HCT116 (cell line): ENCODE measurements at regions not wholly inside any gene's neighbourhood (a gene's known extent, or its start where the extent isn't known, plus 50 kb on each side); places are given as distances from the start of the nearest gene placed in this dataset.

ENCODE experiments used
- ATAC-seq: fragments of 200-7000 bp; cut with Tn5 transposase; 2 replicates; pipeline ENCODE4 v1.9.1; 2020; ENCODE audit warnings: mild to moderate bottlenecking, moderate library complexity
- BruUV-seq: library from RNA; stranded (reverse); fragments of 400-500 nt; replicated peaks from 2 replicates; lab custom pipeline; 2021; lab: Mats Ljungman, UMichigan
- CTCF ChIA-PET: fragments of 300-600 bp; sonication (Branson Sonifier 250); formaldehyde crosslinking; loops from one replicate; lab custom pipeline; 2021; ENCODE audit warnings: antibody characterized with exemption; lab: Charles Lee
- POLR2A ChIA-PET: fragments of 300-600, 350-600 bp; sonication (Branson Sonifier 250); formaldehyde crosslinking; loops from one replicate; lab custom pipeline; 2021; ENCODE audit warnings: antibody characterized with exemption; lab: Charles Lee
- RAD21 ChIA-PET, 2 experiments: fragments of 300-600 bp; sonication (Branson Sonifier 250); formaldehyde crosslinking; loops; one replicate each; lab custom pipeline; 2023; ENCODE audit warnings: low total read pairs in 2 of 2; ENCODE audit not compliant: uncharacterized antibody in 2 of 2, unreplicated experiment in 2 of 2, low non-redundant PET in 1 of 2; lab: Charles Lee
- DNase-seq: peaks from one replicate; pipeline ENCODE4 v3.0.0-alpha.2; 2010; ENCODE audit warnings: low read depth, low spot score
- H2AFZ ChIP-seq: fragments of 200-600 bp; shearing (Covaris generic), sonication (generic); 2 replicates; pipeline ENCODE4 v1.6.1; 2017; ENCODE audit warnings: low read depth, mixed run types, mixed read lengths, antibody characterized with exemption, low read length; ENCODE audit not compliant: poor library complexity, severe bottlenecking
- H3K27ac ChIP-seq: 2 replicates; pipeline ENCODE4 v1.5.1; 2012; ENCODE audit warnings: low read depth, low read length
- H3K27me3 ChIP-seq: fragments of 200-600 bp; sonication (generic); 2 replicates; pipeline ENCODE4 v1.6.1; 2016; ENCODE audit warnings: mixed run types, low read length, mixed read lengths; ENCODE audit not compliant: insufficient read depth
- H3K36me3 ChIP-seq, 2 experiments: fragments of 200-500 bp in 1 of 2; fragments of 200-600 bp in 1 of 2; sonication (Bioruptor generic) in 1 of 2; sonication (generic) in 1 of 2; 2 replicates each; pipeline versions ENCODE4 v1.5.1 to v1.6.1; 2014 to 2016; ENCODE audit warnings: low read length in 2 of 2, inconsistent platforms in 1 of 2, mixed read lengths in 1 of 2, mixed run types in 1 of 2; ENCODE audit not compliant: insufficient read depth in 2 of 2, control insufficient read depth in 1 of 2
- H3K4me1 ChIP-seq, 2 experiments: fragments of 200-600 bp in 1 of 2; sonication (generic) in 1 of 2; 2 replicates each; pipeline versions ENCODE4 v1.5.1 to v1.6.1; 2012 to 2017; ENCODE audit warnings: low read length in 2 of 2, inconsistent platforms in 1 of 2, mild to moderate bottlenecking in 1 of 2, mixed read lengths in 1 of 2, mixed run types in 1 of 2, moderate library complexity in 1 of 2; ENCODE audit not compliant: insufficient read depth in 2 of 2, control insufficient read depth in 1 of 2
- H3K4me2 ChIP-seq: fragments of 200-600 bp; sonication (generic); 2 replicates; pipeline ENCODE4 v1.6.1; 2017; ENCODE audit warnings: mixed run types, low read length, mixed read lengths
- H3K4me3 ChIP-seq, 2 experiments: fragments of 200-600 bp in 1 of 2; sonication (generic) in 1 of 2; replicated peaks in 1 of 2; 2 replicates each; pipeline ENCODE4 v1.5.1; 2011 to 2016; ENCODE audit warnings: low read length in 2 of 2, control low read depth in 1 of 2, low read depth in 1 of 2, mild to moderate bottlenecking in 1 of 2, mixed read lengths in 1 of 2, mixed run types in 1 of 2
- H3K79me2 ChIP-seq: fragments of 200-600 bp; sonication (generic); 2 replicates; pipeline ENCODE4 v1.6.1; 2017; ENCODE audit warnings: mild to moderate bottlenecking, mixed run types, low read length, moderate library complexity, mixed read lengths; ENCODE audit not compliant: insufficient read depth
- H3K9ac ChIP-seq: fragments of 200-600 bp; sonication (generic); 2 replicates; pipeline ENCODE4 v1.6.1; 2016; ENCODE audit warnings: low read length, mixed read lengths
- H3K9me2 ChIP-seq: fragments of 200-600 bp; sonication (generic), shearing (Covaris generic); 2 replicates; pipeline ENCODE4 v1.6.1; 2017; ENCODE audit warnings: mixed run types, mild to moderate bottlenecking, moderate library complexity; ENCODE audit not compliant: insufficient read depth
- H3K9me3 ChIP-seq, 2 experiments: fragments of 200-500 bp in 1 of 2; fragments of 200-600 bp in 1 of 2; sonication (Bioruptor generic) in 1 of 2; sonication (generic) in 1 of 2; 2 replicates each; pipeline ENCODE4 v1.6.1; 2014 to 2017; ENCODE audit warnings: low read length in 2 of 2, mixed read lengths in 2 of 2, inconsistent platforms in 1 of 2, low read depth in 1 of 2, mild to moderate bottlenecking in 1 of 2, mixed run types in 1 of 2, moderate library complexity in 1 of 2; ENCODE audit not compliant: control insufficient read depth in 1 of 2, insufficient read depth in 1 of 2
- H4K20me1 ChIP-seq: fragments of 200-600 bp; sonication (generic), shearing (Covaris generic); 2 replicates; pipeline ENCODE4 v1.6.1; 2017; ENCODE audit warnings: mixed run types, mild to moderate bottlenecking, moderate library complexity; ENCODE audit not compliant: insufficient read depth
- CBX3 ChIP-seq: IDR thresholded peaks from 2 replicates; pipeline ENCODE4 v1.6.1; 2012; ENCODE audit warnings: low read depth
- EGR1 ChIP-seq: IDR thresholded peaks from 2 replicates; pipeline ENCODE4 v1.6.1; 2012; ENCODE audit warnings: low read depth
- ELF1 ChIP-seq: IDR thresholded peaks from 2 replicates; pipeline ENCODE4 v1.6.1; 2012; ENCODE audit warnings: low read depth, borderline replicate concordance
- EZH2 ChIP-seq: fragments of 200-600 bp; sonication (generic); IDR thresholded peaks from 2 replicates; pipeline ENCODE4 v1.6.1; 2017; ENCODE audit warnings: antibody characterized with exemption, mixed run types
- EZH2phosphoT487 ChIP-seq: fragments of 200-600 bp; IDR thresholded peaks from 2 replicates; pipeline ENCODE4 v1.6.1; 2018; ENCODE audit warnings: antibody characterized with exemption, borderline replicate concordance
- FOSL1 ChIP-seq: IDR thresholded peaks from 2 replicates; pipeline ENCODE4 v1.6.1; 2012; ENCODE audit warnings: low read depth
- JUND ChIP-seq: IDR thresholded peaks from 2 replicates; pipeline ENCODE4 v1.6.1; 2012
- POLR2A ChIP-seq: IDR thresholded peaks from 2 replicates; pipeline ENCODE4 v1.7.0; 2011; ENCODE audit warnings: borderline replicate concordance; ENCODE audit not compliant: insufficient read depth, insufficient read length; ENCODE audit errors: extremely low read depth
- POLR2AphosphoS5 ChIP-seq: IDR thresholded peaks from 2 replicates; pipeline ENCODE4 v1.6.1; 2011; ENCODE audit warnings: mild to moderate bottlenecking, low read depth, low read length, moderate library complexity
- RAD21 ChIP-seq: IDR thresholded peaks from 2 replicates; pipeline ENCODE4 v1.6.1; 2012; ENCODE audit warnings: low read depth, mild to moderate bottlenecking
- SIN3A ChIP-seq: IDR thresholded peaks from 2 replicates; pipeline ENCODE4 v1.6.1; 2012; ENCODE audit warnings: low read depth
- SP1 ChIP-seq: IDR thresholded peaks from 2 replicates; pipeline ENCODE4 v1.6.1; 2012; ENCODE audit warnings: low read depth
- SRF ChIP-seq: IDR thresholded peaks from 2 replicates; pipeline ENCODE4 v1.6.1; 2012; ENCODE audit warnings: low read depth
- TCF7L2 ChIP-seq: IDR thresholded peaks from 2 replicates; pipeline ENCODE4 v1.7.0; 2011; ENCODE audit warnings: borderline replicate concordance, inconsistent platforms; ENCODE audit not compliant: insufficient read depth, insufficient read length; ENCODE audit errors: extremely low read depth
- YY1 ChIP-seq: IDR thresholded peaks from 2 replicates; pipeline ENCODE4 v1.6.1; 2011; ENCODE audit warnings: low read length, low read depth, moderate library complexity, mild to moderate bottlenecking; ENCODE audit not compliant: insufficient replicate concordance; ENCODE audit errors: extremely low read depth
- ZFX ChIP-seq: fragments of 450-650 bp; IDR thresholded peaks from 2 replicates; pipeline ENCODE4 v1.6.1; 2017
- ZNF274 ChIP-seq: fragments of 200-500 bp; sonication (Bioruptor generic); IDR thresholded peaks from 2 replicates; pipeline ENCODE4 v1.6.1; 2014; ENCODE audit warnings: mild to moderate bottlenecking, low read depth, low read length, inconsistent platforms
- intact Hi-C: fragments of 100-400 bp; cut with micrococcal nuclease; formaldehyde crosslinking; loops from 2 replicates; pipeline ENCODE4 v1.10.0; 2022
- TF ChIP-seq, protein P1 (sequence below), 3 experiments: fragments of 200-600 bp in 1 of 3; sonication (generic) in 1 of 3; IDR thresholded peaks in 2 of 3; conservative IDR thresholded peaks in 1 of 3; 2 replicates each; pipeline ENCODE4 v1.5.1; 2012 to 2017; ENCODE audit warnings: low read depth in 2 of 3, low read length in 2 of 3, antibody characterized with exemption in 1 of 3, borderline replicate concordance in 1 of 3, control low read depth in 1 of 3, mild to moderate bottlenecking in 1 of 3, mixed read lengths in 1 of 3, mixed run types in 1 of 3, moderate library complexity in 1 of 3; ENCODE audit not compliant: insufficient read depth in 1 of 3
- TF ChIP-seq, protein P2 (sequence below): IDR thresholded peaks from 2 replicates; pipeline ENCODE4 v1.6.1; 2011; ENCODE audit warnings: mild to moderate bottlenecking, low read length, moderate library complexity; ENCODE audit not compliant: insufficient replicate concordance; ENCODE audit errors: extremely low read depth

DNA sequence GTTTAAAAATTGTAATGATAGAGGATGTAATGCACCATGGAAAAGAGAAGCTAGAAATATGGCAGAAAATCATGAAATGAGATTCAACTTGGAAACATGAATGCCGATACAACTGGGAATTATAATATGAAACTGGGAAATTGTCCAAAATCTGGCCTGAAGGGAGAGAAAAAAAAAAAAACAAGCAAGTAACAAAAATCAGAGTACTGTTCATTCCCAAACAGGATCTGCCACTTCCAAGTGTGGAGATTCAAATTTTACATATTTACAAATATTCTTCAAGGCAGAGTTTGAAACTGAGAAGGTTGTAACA lies 56.6 kb upstream of the MOCS2 start:
- no peaks in the 10 kb centered on the region for H4K20me1 ChIP-seq
- no peaks in the 10 kb centered on the region for H3K79me2 ChIP-seq
- ATAC-seq (no peak), DNase-seq (no peak)
- no peak overlapping the region for H3K27ac ChIP-seq
- CTCF ChIA-PET: no interaction called here
- RAD21 ChIA-PET: no interaction called here
- TF ChIP-seq ELF1: no peak
- no peak for TF ChIP-seq RAD21
- TF ChIP-seq EGR1: no peak
- no peak for TF ChIP-seq JUND
- TF ChIP-seq, protein P1, sequence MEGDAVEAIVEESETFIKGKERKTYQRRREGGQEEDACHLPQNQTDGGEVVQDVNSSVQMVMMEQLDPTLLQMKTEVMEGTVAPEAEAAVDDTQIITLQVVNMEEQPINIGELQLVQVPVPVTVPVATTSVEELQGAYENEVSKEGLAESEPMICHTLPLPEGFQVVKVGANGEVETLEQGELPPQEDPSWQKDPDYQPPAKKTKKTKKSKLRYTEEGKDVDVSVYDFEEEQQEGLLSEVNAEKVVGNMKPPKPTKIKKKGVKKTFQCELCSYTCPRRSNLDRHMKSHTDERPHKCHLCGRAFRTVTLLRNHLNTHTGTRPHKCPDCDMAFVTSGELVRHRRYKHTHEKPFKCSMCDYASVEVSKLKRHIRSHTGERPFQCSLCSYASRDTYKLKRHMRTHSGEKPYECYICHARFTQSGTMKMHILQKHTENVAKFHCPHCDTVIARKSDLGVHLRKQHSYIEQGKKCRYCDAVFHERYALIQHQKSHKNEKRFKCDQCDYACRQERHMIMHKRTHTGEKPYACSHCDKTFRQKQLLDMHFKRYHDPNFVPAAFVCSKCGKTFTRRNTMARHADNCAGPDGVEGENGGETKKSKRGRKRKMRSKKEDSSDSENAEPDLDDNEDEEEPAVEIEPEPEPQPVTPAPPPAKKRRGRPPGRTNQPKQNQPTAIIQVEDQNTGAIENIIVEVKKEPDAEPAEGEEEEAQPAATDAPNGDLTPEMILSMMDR (IDR thresholded peaks at IDR 0.05 in 2 of 3, conservative IDR thresholded peaks at IDR 0.05 in 1 of 3; ENCODE audit: borderline replicate concordance in 1 of 3, insufficient read depth in 1 of 3, low read depth in 2 of 3, low read length in 2 of 3): no peak
- TF ChIP-seq TCF7L2: no peak
- no peak for TF ChIP-seq ZNF274
- TF ChIP-seq, protein P2, sequence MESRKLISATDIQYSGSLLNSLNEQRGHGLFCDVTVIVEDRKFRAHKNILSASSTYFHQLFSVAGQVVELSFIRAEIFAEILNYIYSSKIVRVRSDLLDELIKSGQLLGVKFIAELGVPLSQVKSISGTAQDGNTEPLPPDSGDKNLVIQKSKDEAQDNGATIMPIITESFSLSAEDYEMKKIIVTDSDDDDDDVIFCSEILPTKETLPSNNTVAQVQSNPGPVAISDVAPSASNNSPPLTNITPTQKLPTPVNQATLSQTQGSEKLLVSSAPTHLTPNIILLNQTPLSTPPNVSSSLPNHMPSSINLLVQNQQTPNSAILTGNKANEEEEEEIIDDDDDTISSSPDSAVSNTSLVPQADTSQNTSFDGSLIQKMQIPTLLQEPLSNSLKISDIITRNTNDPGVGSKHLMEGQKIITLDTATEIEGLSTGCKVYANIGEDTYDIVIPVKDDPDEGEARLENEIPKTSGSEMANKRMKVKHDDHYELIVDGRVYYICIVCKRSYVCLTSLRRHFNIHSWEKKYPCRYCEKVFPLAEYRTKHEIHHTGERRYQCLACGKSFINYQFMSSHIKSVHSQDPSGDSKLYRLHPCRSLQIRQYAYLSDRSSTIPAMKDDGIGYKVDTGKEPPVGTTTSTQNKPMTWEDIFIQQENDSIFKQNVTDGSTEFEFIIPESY: no peak
- TF ChIP-seq ZFX: no peak
- no peak for TF ChIP-seq FOSL1
- no peak for TF ChIP-seq POLR2AphosphoS5
- no peak for TF ChIP-seq EZH2phosphoT487
- no peak for TF ChIP-seq SRF
- no peak for TF ChIP-seq SIN3A
- TF ChIP-seq CBX3: no peak
- no peak for TF ChIP-seq POLR2A
- TF ChIP-seq SP1: no peak
- no peak for TF ChIP-seq EZH2
- no peak for TF ChIP-seq YY1
- TF ChIP-seq, all 23 proteins: peak for 0
- no peaks in the 10 kb centered on the region for H3K27me3 ChIP-seq
- no peak overlapping the region for H2AFZ ChIP-seq
- POLR2A ChIA-PET: no interaction called here
- no peak overlapping the region for H3K4me2 ChIP-seq
- no peaks in the 10 kb centered on the region for H3K4me1 ChIP-seq
- H3K36me3 ChIP-seq: no peaks in the 10 kb centered on the region
- H3K4me3 ChIP-seq: no peak overlapping the region
- no peaks in the 10 kb centered on the region for H3K9me2 ChIP-seq
- intact Hi-C loops: no loop called here
- no TSS peak for BruUV-seq
- H3K9ac ChIP-seq: no peak overlapping the region
- H3K9me3 ChIP-seq: no peaks in the 10 kb centered on the region
